Astrocyte (in vitro differentiated cells and primary cell): ENCODE measurements at regions not wholly inside any gene's neighbourhood (a gene's known extent, or its start where the extent isn't known, plus 50 kb on each side); places are given as distances from the start of the nearest gene placed in this dataset.

ENCODE experiments used
- DNase-seq: peaks from one replicate; pipeline ENCODE4 v3.0.0-alpha.2; 2010; ENCODE audit warnings: low read depth
- FAIRE-seq: peaks from 2 replicates; lab custom pipeline; 2011; peaks lifted over from hg19 to GRCh38; lab: Jason Lieb, UNC
- H2AFZ ChIP-seq: 2 replicates; pipeline ENCODE4 v1.6.0; 2012; ENCODE audit warnings: low read depth, low read length, inconsistent platforms
- H3K27ac ChIP-seq: 2 replicates; pipeline ENCODE4 v1.5.1; 2011; ENCODE audit warnings: low read depth, low read length, inconsistent platforms
- H3K27me3 ChIP-seq: 2 replicates; pipeline ENCODE4 v1.6.0; 2011; ENCODE audit warnings: low read length, inconsistent platforms; ENCODE audit not compliant: insufficient read depth
- H3K36me3 ChIP-seq: 2 replicates; pipeline ENCODE4 v1.5.1; 2011; ENCODE audit warnings: low read length, inconsistent platforms; ENCODE audit not compliant: insufficient read depth
- H3K4me1 ChIP-seq: 2 replicates; pipeline ENCODE4 v1.5.1; 2011; ENCODE audit warnings: low read length, inconsistent platforms; ENCODE audit not compliant: insufficient read depth
- H3K4me2 ChIP-seq: 2 replicates; pipeline ENCODE4 v1.6.0; 2012; ENCODE audit warnings: low read length, inconsistent platforms
- H3K4me3 ChIP-seq: 2 replicates; pipeline ENCODE4 v1.5.1; 2011; ENCODE audit warnings: low read depth, mild to moderate bottlenecking, low read length, inconsistent platforms; ENCODE audit not compliant: insufficient read depth
- H3K79me2 ChIP-seq: 2 replicates; pipeline ENCODE4 v1.6.0; 2012; ENCODE audit warnings: mild to moderate bottlenecking, low read length, inconsistent platforms; ENCODE audit not compliant: insufficient read depth
- H3K9ac ChIP-seq: 2 replicates; pipeline ENCODE4 v1.6.0; 2012; ENCODE audit warnings: mild to moderate bottlenecking, low read length, inconsistent platforms
- H3K9me3 ChIP-seq: 2 replicates; pipeline ENCODE4 v1.5.1; 2012; ENCODE audit warnings: low read depth, mild to moderate bottlenecking, low read length, inconsistent platforms; ENCODE audit not compliant: insufficient read depth
- H4K20me1 ChIP-seq: 2 replicates; pipeline ENCODE4 v1.6.0; 2012; ENCODE audit warnings: low read length, inconsistent platforms; ENCODE audit not compliant: insufficient read depth
- H3K27ac Mint-ChIP-seq: one replicate; pipeline ENCODE4 v1.8.0; 2021; ENCODE audit warnings: mild to moderate bottlenecking, mixed read lengths; ENCODE audit not compliant: unreplicated experiment
- H3K27me3 Mint-ChIP-seq: one replicate; pipeline ENCODE4 v1.8.0; 2021; ENCODE audit warnings: low read depth, mixed read lengths; ENCODE audit not compliant: unreplicated experiment
- H3K36me3 Mint-ChIP-seq: one replicate; pipeline ENCODE4 v1.8.0; 2021; ENCODE audit warnings: low read depth, mixed read lengths; ENCODE audit not compliant: unreplicated experiment
- H3K4me1 Mint-ChIP-seq: one replicate; pipeline ENCODE4 v1.8.0; 2021; ENCODE audit warnings: low read depth, mixed read lengths; ENCODE audit not compliant: unreplicated experiment
- H3K4me3 Mint-ChIP-seq: one replicate; pipeline ENCODE4 v1.8.0; 2021; ENCODE audit warnings: mild to moderate bottlenecking, moderate library complexity, mixed read lengths; ENCODE audit not compliant: unreplicated experiment
- H3K9me3 Mint-ChIP-seq: one replicate; pipeline ENCODE4 v1.8.0; 2021; ENCODE audit warnings: mild to moderate bottlenecking, mixed read lengths; ENCODE audit not compliant: unreplicated experiment
- EZH2 ChIP-seq: IDR thresholded peaks from 2 replicates; pipeline ENCODE4 v1.6.1; 2012; ENCODE audit warnings: mild to moderate bottlenecking, low read length, inconsistent platforms; ENCODE audit not compliant: insufficient read depth
- TF ChIP-seq, protein P1 (sequence below): IDR thresholded peaks from 2 replicates; pipeline ENCODE4 v1.5.1; 2011; ENCODE audit warnings: low read depth, mild to moderate bottlenecking, inconsistent platforms, low read length, moderate library complexity; ENCODE audit not compliant: insufficient read depth

DNA sequence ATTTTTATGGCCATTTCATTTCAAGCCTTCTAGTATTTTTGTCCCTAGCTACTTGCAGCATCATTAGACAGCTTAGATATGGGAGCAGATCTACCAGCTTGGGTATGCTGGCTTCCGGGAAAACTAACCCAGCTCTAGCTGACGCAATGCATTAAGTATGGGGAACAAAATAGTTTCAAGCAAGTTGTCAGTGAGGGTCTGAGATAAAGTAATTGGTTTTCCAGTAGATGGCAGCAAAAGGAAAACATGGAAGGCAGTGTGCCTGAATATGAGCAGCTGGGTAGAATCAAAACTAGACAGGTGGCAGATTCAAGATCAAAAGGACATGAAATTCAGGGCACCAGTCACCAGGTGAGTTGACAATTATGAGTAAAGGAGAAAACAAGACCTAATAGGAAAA lies 340.9 kb upstream of the CTSO start:
- Mint-ChIP-seq H3K4me3 (peak overlapping the region; percentile 40), H3K9me3 (peaks cover 4% of the 10 kb centered on the region), H3K27ac (peak overlapping the region; percentile 99), H3K36me3 (no peaks in the 10 kb centered on the region), H3K4me1 (peaks cover 51% of the 10 kb centered on the region), H3K27me3 (no peaks in the 10 kb centered on the region)
- Histone ChIP-seq H3K9ac (peak overlapping the region; percentile 80), H3K4me1 (peaks cover 31% of the 10 kb centered on the region), H4K20me1 (no peaks in the 10 kb centered on the region), H3K36me3 (no peaks in the 10 kb centered on the region), H3K27ac (peak overlapping the region; percentile 97), H3K4me3 (peak overlapping the region; percentile 37), H3K9me3 (no peaks in the 10 kb centered on the region), H2AFZ (no peak overlapping the region), H3K4me2 (peak overlapping the region; percentile 74), H3K27me3 (no peaks in the 10 kb centered on the region), H3K79me2 (no peaks in the 10 kb centered on the region)
- FAIRE-seq (peak; percentile 79), DNase-seq (peak; percentile 94)
- TF ChIP-seq, protein P1, sequence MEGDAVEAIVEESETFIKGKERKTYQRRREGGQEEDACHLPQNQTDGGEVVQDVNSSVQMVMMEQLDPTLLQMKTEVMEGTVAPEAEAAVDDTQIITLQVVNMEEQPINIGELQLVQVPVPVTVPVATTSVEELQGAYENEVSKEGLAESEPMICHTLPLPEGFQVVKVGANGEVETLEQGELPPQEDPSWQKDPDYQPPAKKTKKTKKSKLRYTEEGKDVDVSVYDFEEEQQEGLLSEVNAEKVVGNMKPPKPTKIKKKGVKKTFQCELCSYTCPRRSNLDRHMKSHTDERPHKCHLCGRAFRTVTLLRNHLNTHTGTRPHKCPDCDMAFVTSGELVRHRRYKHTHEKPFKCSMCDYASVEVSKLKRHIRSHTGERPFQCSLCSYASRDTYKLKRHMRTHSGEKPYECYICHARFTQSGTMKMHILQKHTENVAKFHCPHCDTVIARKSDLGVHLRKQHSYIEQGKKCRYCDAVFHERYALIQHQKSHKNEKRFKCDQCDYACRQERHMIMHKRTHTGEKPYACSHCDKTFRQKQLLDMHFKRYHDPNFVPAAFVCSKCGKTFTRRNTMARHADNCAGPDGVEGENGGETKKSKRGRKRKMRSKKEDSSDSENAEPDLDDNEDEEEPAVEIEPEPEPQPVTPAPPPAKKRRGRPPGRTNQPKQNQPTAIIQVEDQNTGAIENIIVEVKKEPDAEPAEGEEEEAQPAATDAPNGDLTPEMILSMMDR = peak; percentile 54
- no peak for TF ChIP-seq EZH2

DNA sequence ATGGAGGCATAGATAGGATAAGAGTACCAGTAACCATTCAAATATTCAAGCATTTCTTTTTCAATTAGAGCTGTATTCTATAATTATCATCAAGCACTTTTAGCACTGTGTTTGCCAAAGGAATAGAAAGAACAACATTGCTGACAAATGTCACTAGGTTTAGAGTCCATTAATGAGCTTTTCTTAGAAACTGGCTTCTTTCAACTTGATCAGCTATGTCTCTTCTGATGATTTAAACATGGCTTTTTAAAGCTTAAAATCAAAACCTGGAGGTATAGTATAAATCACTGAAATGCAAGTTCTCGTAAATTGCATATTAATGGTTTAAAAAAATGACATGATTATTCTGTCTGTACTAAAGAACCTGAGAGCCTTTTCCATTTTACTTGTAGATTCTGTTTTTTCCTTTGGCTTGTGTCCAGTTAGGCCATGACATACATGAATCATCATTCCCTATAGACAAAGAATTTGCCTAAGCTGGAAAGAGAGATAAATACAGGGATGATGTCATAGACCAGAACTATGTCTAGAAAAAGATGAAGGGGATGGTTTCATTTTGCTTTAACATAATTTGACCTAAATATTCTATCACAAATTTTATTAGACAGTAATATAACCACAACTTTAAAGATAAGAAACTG lies 340.1 kb upstream of the CTSO start:
- Histone ChIP-seq H3K27me3 (no peaks in the 10 kb centered on the region), H3K4me3 (peak overlapping the region; percentile 37), H3K9me3 (no peaks in the 10 kb centered on the region), H3K36me3 (no peaks in the 10 kb centered on the region), H3K4me2 (peak overlapping the region; percentile 74), H3K79me2 (no peaks in the 10 kb centered on the region), H3K4me1 (peaks cover 31% of the 10 kb centered on the region), H3K27ac (peak overlapping the region; percentile 97), H3K9ac (peak overlapping the region; percentile 80), H2AFZ (no peak overlapping the region), H4K20me1 (no peaks in the 10 kb centered on the region)
- H3K4me3 Mint-ChIP-seq = no peak overlapping the region
- H3K27me3 Mint-ChIP-seq = no peaks in the 10 kb centered on the region
- peaks cover 51% of the 10 kb centered on the region for H3K4me1 Mint-ChIP-seq
- peak; percentile 92 for FAIRE-seq
- TF ChIP-seq, protein P1 = no peak
- no peak for TF ChIP-seq EZH2
- no peaks in the 10 kb centered on the region for H3K36me3 Mint-ChIP-seq
- peak; percentile 90 for DNase-seq
- H3K27ac Mint-ChIP-seq = peak overlapping the region; percentile 99
- peaks cover 4% of the 10 kb centered on the region for H3K9me3 Mint-ChIP-seq

DNA sequence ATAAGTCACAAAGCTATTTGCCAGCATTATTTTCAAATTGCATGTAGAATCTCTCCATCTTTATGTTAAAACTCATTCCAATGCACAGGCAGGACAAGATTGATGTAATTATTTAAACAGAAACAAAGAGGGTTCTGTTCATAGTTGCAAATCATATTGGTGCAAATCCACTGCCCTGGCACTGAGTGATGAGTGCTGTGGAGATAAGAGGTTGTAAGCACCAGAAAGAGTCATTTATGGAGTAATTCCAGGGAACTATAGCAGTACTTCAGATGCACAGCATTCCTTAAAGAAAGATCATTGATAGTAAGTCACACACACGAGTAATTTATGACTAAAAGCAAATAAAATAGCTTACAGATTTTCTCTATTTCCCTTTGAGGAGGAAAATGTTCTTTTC lies 337.7 kb upstream of the CTSO start:
- no peaks in the 10 kb centered on the region for H3K36me3 Mint-ChIP-seq
- DNase-seq (peak; percentile 93), FAIRE-seq (peak; percentile 91)
- H3K4me1 Mint-ChIP-seq = peaks cover 40% of the 10 kb centered on the region
- Histone ChIP-seq H3K36me3 (no peaks in the 10 kb centered on the region), H2AFZ (no peak overlapping the region), H3K27ac (peak overlapping the region; percentile 65), H3K79me2 (no peaks in the 10 kb centered on the region), H4K20me1 (no peaks in the 10 kb centered on the region), H3K9ac (peak overlapping the region; percentile 59), H3K4me2 (peak overlapping the region; percentile 41), H3K9me3 (no peaks in the 10 kb centered on the region), H3K4me1 (peaks cover 27% of the 10 kb centered on the region), H3K27me3 (no peaks in the 10 kb centered on the region), H3K4me3 (no peak overlapping the region)
- no peak overlapping the region for H3K4me3 Mint-ChIP-seq
- H3K9me3 Mint-ChIP-seq = peaks cover 6% of the 10 kb centered on the region
- no peak for TF ChIP-seq EZH2
- TF ChIP-seq, protein P1 = no peak
- H3K27me3 Mint-ChIP-seq = no peaks in the 10 kb centered on the region
- H3K27ac Mint-ChIP-seq = peak overlapping the region; percentile 91
